HEK293 (cell line): ENCODE measurements at regions not wholly inside any gene's neighbourhood (a gene's known extent, or its start where the extent isn't known, plus 50 kb on each side); places are given as distances from the start of the nearest gene placed in this dataset.

ENCODE experiments used
- BCL11A ChIP-seq: fragments of 450-650 bp; formaldehyde crosslinking; IDR thresholded peaks from 2 replicates; pipeline ENCODE4 v1.5.1; 2016; ENCODE audit warnings: low read depth, missing biosample characterization, missing genetic modification characterization
- CTCF ChIP-seq: fragments of 450-650 bp; formaldehyde crosslinking; IDR thresholded peaks from 2 replicates; pipeline ENCODE4 v1.5.1; 2016; ENCODE audit warnings: missing biosample characterization, missing genetic modification characterization
- PBX3 ChIP-seq: sonication (generic); formaldehyde crosslinking; IDR thresholded peaks from 2 replicates; pipeline ENCODE4 v1.8.1; 2022; ENCODE audit warnings: mild to moderate bottlenecking, moderate library complexity, missing genetic modification reagents
- ZFP41 ChIP-seq: fragments of 450-650 bp; formaldehyde crosslinking; IDR thresholded peaks from 2 replicates; pipeline ENCODE4 v1.5.1; 2016; ENCODE audit warnings: missing biosample characterization, missing genetic modification characterization, borderline replicate concordance
- ZNF140 ChIP-seq: fragments of 450-650 bp; formaldehyde crosslinking; IDR thresholded peaks from 2 replicates; pipeline ENCODE4 v1.5.1; 2016; ENCODE audit warnings: missing biosample characterization, missing genetic modification characterization
- ZNF274 ChIP-seq, 2 experiments: fragments of 200-500 bp in 1 of 2; fragments of 450-650 bp in 1 of 2; sonication (Bioruptor generic) in 1 of 2; formaldehyde crosslinking in 1 of 2; IDR thresholded peaks; 2 replicates each; pipeline versions ENCODE4 v1.5.1 to v1.6.1; 2014 to 2016; ENCODE audit warnings: borderline replicate concordance in 1 of 2, inconsistent platforms in 1 of 2, low read length in 1 of 2, missing biosample characterization in 1 of 2, missing genetic modification characterization in 1 of 2
- ZNF510 ChIP-seq: fragments of 450-650 bp; formaldehyde crosslinking; IDR thresholded peaks from 2 replicates; pipeline ENCODE4 v1.5.1; 2018; ENCODE audit warnings: mild to moderate bottlenecking, missing genetic modification characterization, missing biosample characterization; ENCODE audit not compliant: insufficient replicate concordance
- ZNF561 ChIP-seq: fragments of 450-650 bp; IDR thresholded peaks from 2 replicates; pipeline ENCODE4 v1.5.1; 2018; ENCODE audit warnings: missing biosample characterization, missing genetic modification characterization, borderline replicate concordance
- ZNF692 ChIP-seq: fragments of 450-650 bp; formaldehyde crosslinking; IDR thresholded peaks from 2 replicates; pipeline ENCODE4 v1.5.1; 2016; ENCODE audit warnings: missing biosample characterization, missing genetic modification characterization
- TF ChIP-seq, protein P1 (sequence below): fragments of 450-650 bp; formaldehyde crosslinking; IDR thresholded peaks from 2 replicates; pipeline ENCODE4 v1.5.1; 2016; ENCODE audit warnings: missing biosample characterization, missing genetic modification characterization

DNA sequence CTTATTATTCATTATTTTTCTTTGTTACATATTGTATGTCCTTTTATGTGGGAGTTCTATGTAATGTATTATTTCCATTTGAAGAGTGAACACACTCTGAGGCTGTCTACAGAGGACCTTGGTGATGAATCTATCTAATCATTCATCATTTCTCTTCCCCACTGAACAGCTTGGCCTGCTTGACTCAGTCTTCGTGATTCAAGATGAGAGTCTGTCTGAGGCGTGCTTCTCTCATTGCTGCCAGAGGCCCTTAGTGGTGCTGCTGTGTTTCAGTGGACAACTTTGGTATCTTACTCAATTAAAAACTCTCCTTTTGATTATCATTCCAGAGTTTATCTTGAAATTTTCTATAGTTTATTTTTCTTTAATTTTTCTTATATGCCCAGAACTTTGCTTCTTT is 318.1 kb upstream of the DAB2 start:
- TF ChIP-seq ZNF140 (tag by site-specific recombination) (no peak), CTCF (tag by site-specific recombination) (no peak), ZNF274 (IDR thresholded peaks at IDR 0.05; ENCODE audit: low read length) (no peak), ZNF274 (tag by site-specific recombination; IDR thresholded peaks at IDR 0.05; ENCODE audit: borderline replicate concordance) (no peak), BCL11A (tag by site-specific recombination) (no peak), ZNF561 (no peak), PBX3 (no peak), ZNF510 (no peak), ZNF692 (tag by site-specific recombination) (no peak), ZFP41 (tag by site-specific recombination) (no peak)
- TF ChIP-seq, protein P1, sequence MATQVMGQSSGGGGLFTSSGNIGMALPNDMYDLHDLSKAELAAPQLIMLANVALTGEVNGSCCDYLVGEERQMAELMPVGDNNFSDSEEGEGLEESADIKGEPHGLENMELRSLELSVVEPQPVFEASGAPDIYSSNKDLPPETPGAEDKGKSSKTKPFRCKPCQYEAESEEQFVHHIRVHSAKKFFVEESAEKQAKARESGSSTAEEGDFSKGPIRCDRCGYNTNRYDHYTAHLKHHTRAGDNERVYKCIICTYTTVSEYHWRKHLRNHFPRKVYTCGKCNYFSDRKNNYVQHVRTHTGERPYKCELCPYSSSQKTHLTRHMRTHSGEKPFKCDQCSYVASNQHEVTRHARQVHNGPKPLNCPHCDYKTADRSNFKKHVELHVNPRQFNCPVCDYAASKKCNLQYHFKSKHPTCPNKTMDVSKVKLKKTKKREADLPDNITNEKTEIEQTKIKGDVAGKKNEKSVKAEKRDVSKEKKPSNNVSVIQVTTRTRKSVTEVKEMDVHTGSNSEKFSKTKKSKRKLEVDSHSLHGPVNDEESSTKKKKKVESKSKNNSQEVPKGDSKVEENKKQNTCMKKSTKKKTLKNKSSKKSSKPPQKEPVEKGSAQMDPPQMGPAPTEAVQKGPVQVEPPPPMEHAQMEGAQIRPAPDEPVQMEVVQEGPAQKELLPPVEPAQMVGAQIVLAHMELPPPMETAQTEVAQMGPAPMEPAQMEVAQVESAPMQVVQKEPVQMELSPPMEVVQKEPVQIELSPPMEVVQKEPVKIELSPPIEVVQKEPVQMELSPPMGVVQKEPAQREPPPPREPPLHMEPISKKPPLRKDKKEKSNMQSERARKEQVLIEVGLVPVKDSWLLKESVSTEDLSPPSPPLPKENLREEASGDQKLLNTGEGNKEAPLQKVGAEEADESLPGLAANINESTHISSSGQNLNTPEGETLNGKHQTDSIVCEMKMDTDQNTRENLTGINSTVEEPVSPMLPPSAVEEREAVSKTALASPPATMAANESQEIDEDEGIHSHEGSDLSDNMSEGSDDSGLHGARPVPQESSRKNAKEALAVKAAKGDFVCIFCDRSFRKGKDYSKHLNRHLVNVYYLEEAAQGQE (tag by site-specific recombination), result no peak
